22Rv1 (cell line): ENCODE measurements at regions not wholly inside any gene's neighbourhood (a gene's known extent, or its start where the extent isn't known, plus 50 kb on each side); places are given as distances from the start of the nearest gene placed in this dataset.

Experiments
- H3K27ac ChIP-seq: fragments of 450-650 bp; 2 replicates; pipeline ENCODE4 v1.5.1; 2017
- ZFX ChIP-seq: fragments of 450-650 bp; IDR thresholded peaks from 2 replicates; pipeline ENCODE4 v1.6.1; 2017; ENCODE audit warnings: antibody characterized with exemption, borderline replicate concordance
- TF ChIP-seq, protein P1 (sequence below): fragments of 450-650 bp; IDR thresholded peaks from 2 replicates; pipeline ENCODE4 v1.5.1; 2017; ENCODE audit warnings: mild to moderate bottlenecking

DNA sequence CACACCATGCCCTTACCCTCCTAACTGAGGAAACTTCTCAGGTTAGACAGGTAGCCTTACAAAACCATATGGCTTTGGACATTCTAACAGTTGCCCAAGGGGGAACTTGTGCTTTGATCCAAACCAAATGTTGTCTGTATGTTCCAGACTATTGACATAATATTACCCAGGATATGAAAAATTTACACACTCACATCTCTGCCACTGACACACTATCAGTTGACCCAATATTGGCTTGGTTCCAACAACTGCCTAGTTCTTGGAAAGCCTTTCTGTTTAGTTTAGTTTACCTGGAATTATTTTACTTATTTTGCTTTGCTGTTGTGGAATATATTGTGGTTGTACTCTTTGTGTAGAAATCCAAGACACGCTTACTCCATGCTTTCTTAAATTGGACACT, 178.4 kb downstream of the RNF152 start:
- no peak for TF ChIP-seq ZFX
- no peak overlapping the region for H3K27ac ChIP-seq

DNA sequence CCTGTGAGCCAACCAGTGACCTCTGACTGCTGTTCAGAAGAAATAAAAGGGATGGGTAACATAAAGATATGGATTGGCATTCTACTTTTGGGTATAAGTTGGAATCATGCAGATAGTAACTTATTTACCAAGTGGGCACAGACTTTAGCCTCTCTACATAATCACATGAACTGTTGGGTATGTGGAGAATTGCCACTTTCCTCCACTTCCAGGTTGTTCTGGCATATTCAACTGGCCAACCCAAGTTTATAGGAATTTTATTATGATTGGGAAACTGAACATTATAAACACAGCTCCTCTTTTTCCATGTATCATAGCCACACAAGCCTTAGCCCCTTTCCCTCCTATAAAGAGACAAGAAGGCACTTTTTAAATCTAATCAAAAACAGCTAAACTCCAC, 179.3 kb downstream of the RNF152 start:
- no peak for TF ChIP-seq ZFX
- TF ChIP-seq, protein P1, sequence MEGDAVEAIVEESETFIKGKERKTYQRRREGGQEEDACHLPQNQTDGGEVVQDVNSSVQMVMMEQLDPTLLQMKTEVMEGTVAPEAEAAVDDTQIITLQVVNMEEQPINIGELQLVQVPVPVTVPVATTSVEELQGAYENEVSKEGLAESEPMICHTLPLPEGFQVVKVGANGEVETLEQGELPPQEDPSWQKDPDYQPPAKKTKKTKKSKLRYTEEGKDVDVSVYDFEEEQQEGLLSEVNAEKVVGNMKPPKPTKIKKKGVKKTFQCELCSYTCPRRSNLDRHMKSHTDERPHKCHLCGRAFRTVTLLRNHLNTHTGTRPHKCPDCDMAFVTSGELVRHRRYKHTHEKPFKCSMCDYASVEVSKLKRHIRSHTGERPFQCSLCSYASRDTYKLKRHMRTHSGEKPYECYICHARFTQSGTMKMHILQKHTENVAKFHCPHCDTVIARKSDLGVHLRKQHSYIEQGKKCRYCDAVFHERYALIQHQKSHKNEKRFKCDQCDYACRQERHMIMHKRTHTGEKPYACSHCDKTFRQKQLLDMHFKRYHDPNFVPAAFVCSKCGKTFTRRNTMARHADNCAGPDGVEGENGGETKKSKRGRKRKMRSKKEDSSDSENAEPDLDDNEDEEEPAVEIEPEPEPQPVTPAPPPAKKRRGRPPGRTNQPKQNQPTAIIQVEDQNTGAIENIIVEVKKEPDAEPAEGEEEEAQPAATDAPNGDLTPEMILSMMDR, result no peak
- no peak overlapping the region for H3K27ac ChIP-seq

DNA sequence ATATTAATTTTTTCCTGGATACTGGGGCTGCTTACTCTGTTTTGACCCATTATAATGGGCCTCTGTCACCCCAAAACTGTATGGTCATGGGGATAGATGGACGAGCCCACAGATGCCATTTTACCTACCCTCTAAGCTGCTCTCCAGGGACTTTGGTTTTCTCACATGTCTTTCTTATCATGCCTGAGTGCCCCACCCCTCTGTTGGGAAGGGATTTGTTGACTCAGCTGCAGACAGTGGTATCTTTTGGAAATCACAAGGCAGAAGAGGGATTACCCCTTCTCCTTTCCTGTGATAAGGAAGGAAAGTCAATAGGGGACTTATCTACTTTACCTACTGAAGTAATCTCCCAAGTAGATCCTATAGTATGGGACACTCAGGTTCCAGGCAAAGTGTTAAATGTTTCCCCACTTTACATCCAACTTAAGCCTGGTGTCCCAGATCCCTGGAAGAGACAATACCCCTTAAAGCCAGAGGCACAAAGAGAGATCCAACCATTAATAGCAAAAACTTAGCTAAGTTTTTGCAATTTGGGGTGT, 182.7 kb downstream of the RNF152 start:
- TF ChIP-seq, protein P1, result no peak
- TF ChIP-seq ZFX, result no peak
- H3K27ac ChIP-seq, result no peak overlapping the region

DNA sequence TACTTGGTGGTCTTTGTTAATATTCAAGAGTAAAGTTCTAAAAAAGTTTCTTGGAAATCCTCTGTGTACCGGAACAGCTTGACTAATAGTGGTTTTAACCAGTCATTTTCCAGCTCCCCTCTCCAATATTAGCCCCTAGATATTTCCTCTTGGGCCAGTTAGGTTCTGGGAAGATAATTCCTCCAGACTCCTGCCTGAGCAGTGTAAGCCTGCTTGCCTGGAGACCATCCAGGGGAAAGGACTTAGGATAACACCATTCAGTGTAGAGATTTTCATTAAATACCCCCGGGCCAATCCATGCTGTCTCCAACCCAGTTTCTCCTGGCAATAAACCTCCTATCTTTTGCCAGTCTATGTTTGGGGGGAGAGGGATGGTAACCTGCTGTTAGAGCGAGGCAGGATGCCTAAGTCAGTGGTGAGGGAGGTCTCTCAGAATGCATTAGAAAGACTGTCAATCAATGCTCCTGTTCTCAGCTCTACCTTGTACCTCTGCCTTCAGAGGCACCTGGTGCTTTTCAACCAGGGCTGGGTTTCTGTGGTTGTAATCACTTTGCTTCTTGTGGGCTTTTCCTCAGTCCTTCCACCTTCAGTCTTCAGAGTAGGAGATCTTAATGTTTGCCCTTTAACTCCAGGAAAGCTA, 186.4 kb downstream of the RNF152 start:
- no peak for TF ChIP-seq ZFX
- TF ChIP-seq, protein P1, result no peak
- H3K27ac ChIP-seq, result no peak overlapping the region

DNA sequence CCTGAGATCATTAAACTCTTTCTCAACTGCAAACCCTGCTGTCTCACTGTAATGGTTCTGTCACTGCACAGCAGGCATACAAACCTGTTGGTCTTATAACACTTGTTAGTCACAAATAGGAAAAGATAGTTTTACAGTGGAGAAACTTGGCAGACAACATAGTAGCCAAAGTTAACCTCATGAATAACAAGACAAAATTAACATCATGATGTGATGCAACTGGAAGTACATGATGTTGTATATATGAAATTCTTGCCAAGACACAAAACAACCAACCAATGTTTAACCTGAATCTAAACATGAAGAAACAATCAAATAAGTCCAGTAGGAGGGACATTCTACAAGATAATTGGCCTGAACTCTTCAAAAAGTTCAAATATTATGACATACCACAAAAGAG, 189.3 kb downstream of the RNF152 start:
- H3K27ac ChIP-seq, result no peak overlapping the region
- TF ChIP-seq ZFX, result no peak
- TF ChIP-seq, protein P1, result no peak

DNA sequence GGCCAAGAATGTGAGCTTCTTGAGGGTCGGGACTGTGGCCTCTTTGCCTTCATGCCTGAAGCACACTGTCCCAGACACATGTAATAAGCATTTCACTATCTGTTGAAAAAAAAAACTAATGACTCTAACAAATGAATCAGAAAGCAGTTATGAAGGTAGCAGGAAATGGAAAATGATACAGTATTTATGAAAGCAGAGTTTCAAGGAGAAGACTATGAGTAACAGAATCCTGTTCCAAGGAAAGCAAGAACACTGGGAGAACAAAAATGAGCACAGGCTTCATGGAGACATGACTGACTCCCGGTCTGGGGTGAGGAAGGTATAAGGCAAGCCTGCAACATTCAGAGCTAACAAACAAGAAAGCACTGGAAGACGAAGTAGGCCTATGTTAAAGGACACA, 190.8 kb downstream of the RNF152 start:
- no peak overlapping the region for H3K27ac ChIP-seq
- TF ChIP-seq, protein P1, result no peak
- no peak for TF ChIP-seq ZFX

DNA sequence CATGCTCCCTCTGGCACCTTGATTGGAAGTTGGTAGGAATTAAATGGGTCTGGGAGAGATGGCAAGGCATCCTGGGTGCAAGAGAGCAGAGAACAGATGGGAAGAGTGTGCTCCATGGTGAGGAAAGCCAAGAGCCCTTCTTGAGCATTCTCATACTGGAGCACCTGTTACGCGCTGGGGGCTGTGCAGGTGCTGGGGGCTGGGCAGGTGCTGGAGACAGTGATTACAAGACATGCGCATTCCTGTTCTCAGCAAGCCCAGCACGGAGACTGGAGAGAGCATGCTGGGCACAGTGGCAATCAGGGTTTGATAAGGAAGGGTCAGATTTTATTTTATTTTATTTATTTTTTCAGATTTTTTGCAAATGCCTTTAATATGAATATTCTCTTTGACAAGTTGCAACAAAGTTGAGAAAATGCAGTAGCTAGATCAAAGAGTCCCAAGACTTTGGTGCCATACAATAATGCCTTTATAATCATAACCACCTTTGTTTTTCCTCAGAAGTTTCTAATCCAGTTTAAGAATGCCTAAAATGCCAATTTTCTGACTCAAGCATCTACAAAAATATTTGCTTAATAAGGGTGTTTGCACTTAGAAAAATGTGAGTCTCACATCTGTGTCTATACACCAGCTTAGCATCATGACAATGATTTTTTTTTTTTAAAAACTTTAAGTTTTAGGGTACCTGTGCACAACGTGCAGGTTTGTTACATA, 193.3 kb downstream of the RNF152 start:
- TF ChIP-seq ZFX, result no peak
- TF ChIP-seq, protein P1, result no peak
- H3K27ac ChIP-seq, result no peak overlapping the region
